COR-L47 (cell line): ENCODE measurements at regions not wholly inside any gene's neighbourhood (a gene's known extent, or its start where the extent isn't known, plus 50 kb on each side); places are given as distances from the start of the nearest gene placed in this dataset.
"Not testable (repeated sequence)": the region's sequence is repeated elsewhere in the genome, so short reads cannot be mapped to it uniquely, and the experiment has no call there.

Experiments
- DNase-seq: peaks from one replicate; lab custom pipeline; 2025; lab: John Stamatoyannopoulos, UW

GRCh38 chr1:38213646-38214434 is 167.2 kb upstream of the POU3F1 start:
- no peak for DNase-seq

- DNase-seq, result no peak
Measured at GRCh38 chr1:38210895-38211177, 164.2 kb upstream of the POU3F1 start.

- DNase-seq, result no peak
Measured at GRCh38 chr1:38210021-38210894, 163.7 kb upstream of the POU3F1 start.

- DNase-seq, result no peak
Measured at GRCh38 chr1:38208716-38209632, 162.4 kb upstream of the POU3F1 start.

- no peak for DNase-seq
Measured at GRCh38 chr1:38207906-38208305, 161.3 kb upstream of the POU3F1 start.

- DNase-seq, result no peak
Measured at GRCh38 chr1:38207275-38207674, 160.7 kb upstream of the POU3F1 start.

- no peak for DNase-seq
Measured at GRCh38 chr1:38204698-38205097, 158.1 kb upstream of the POU3F1 start.

GRCh38 chr1:38203441-38203840 is 156.8 kb upstream of the POU3F1 start:
- no peak for DNase-seq

GRCh38 chr1:38201431-38201830 is 154.8 kb upstream of the POU3F1 start:
- DNase-seq, result no peak

GRCh38 chr1:38198621-38199020 is 152.0 kb upstream of the POU3F1 start:
- DNase-seq, result no peak

- DNase-seq, result no peak
Measured at GRCh38 chr1:38198099-38198498, 151.5 kb upstream of the POU3F1 start.

- no peak for DNase-seq
Measured at GRCh38 chr1:38197312-38198061, 150.9 kb upstream of the POU3F1 start.

GRCh38 chr1:38194472-38194871 is 147.9 kb upstream of the POU3F1 start:
- DNase-seq, result no peak

- no peak for DNase-seq
Measured at GRCh38 chr1:38193040-38193439, 146.4 kb upstream of the POU3F1 start.

- DNase-seq, result no peak
Measured at GRCh38 chr1:38191461-38191860, 144.9 kb upstream of the POU3F1 start.

- DNase-seq, result no peak
Measured at GRCh38 chr1:38190983-38191382, 144.4 kb upstream of the POU3F1 start.

- no peak for DNase-seq
Measured at GRCh38 chr1:38187552-38187951, 141.0 kb upstream of the POU3F1 start.

GRCh38 chr1:38186566-38186965 is 140.0 kb upstream of the POU3F1 start:
- DNase-seq, result no peak

GRCh38 chr1:38185913-38186312 is 139.3 kb upstream of the POU3F1 start:
- DNase-seq, result no peak

- DNase-seq, result no peak
Measured at GRCh38 chr1:38183747-38184146, 137.2 kb upstream of the POU3F1 start.

GRCh38 chr1:38183096-38183495 is 136.5 kb upstream of the POU3F1 start:
- no peak for DNase-seq

GRCh38 chr1:38180388-38180787 is 133.8 kb upstream of the POU3F1 start:
- DNase-seq, result not testable (repeated sequence)
